KBM-7 (cell line): ENCODE measurements at regions not wholly inside any gene's neighbourhood (a gene's known extent, or its start where the extent isn't known, plus 50 kb on each side); places are given as distances from the start of the nearest gene placed in this dataset.
"Not testable (repeated sequence)": the region's sequence is repeated elsewhere in the genome, so short reads cannot be mapped to it uniquely, and the experiment has no call there.

ENCODE experiments used
- DNase-seq: peaks from one replicate; pipeline ENCODE4 v3.0.0-alpha.2; 2015
- in situ Hi-C: fragments of 300-500 bp; cut with MboI; formaldehyde crosslinking; loops from 2 replicates; pipeline ENCODE4 v1.14.3; 2020; ENCODE audit warnings: low sequenced_read_pairs, low pct_unique_long_range_greater_than_20kb, mixed read lengths

DNA sequence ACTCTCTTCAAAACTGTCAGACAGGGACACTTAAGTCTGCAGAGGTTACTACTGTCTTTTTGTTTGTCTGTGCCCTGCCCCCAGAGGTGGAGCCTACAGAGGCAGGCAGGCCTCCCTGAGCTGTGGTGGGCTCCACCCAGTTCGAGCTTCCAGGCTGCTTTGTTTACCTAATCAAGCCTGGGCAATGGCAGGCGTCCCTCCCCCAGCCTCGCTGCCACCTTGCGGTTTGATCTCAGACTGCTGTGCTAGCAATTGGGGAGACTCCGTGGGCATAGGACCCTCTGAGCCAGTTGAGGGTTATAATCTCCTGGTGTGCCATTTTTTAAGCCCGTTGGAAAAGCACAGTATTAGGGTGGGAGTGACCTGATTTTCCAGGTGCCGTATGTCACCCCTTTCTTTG is 253.7 kb downstream of the TMEM161B start:
- DNase-seq, in situ Hi-C loops: not testable (repeated sequence)

DNA sequence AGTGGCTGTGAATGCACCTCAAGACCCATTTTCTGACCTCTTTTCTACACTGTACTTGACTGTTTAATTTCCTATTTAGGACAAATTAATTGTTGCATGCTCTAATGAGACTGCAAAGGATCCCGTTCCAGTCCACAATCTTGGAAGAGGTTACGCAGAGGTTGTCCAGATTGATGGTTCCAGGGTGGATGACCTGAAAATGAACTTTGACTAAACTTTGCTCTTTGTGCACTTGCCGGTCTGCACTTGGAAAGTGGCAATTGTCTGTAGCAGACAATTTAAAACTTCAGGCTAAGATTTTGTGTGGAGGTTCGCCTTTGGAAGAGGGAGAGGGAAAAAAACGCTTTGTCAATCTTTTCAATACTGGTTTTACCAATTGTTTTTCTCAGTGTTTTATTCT is 267.8 kb downstream of the TMEM161B start:
- in situ Hi-C loops, result no loop called here
- DNase-seq, result no peak

DNA sequence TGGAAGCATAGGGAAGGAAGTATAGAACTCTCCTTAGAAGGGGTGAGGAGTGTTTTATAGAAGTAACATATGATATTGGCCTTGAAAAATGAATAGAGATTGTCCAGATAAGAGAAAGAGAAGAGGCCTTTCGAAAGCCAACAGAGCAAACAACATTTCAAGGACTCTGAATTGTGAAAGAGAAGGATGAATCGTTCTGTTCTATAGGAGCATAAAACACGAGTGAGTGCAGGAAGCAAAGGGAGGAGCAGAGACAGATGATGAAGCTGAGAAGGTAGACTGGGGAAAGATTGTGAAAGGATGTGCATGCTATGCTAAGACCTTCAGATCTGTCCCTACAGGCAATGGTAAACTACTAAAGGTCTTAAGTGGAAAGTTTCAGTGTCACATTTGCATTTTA is 271.0 kb downstream of the TMEM161B start:
- DNase-seq, result no peak
- in situ Hi-C loops, result no loop called here

DNA sequence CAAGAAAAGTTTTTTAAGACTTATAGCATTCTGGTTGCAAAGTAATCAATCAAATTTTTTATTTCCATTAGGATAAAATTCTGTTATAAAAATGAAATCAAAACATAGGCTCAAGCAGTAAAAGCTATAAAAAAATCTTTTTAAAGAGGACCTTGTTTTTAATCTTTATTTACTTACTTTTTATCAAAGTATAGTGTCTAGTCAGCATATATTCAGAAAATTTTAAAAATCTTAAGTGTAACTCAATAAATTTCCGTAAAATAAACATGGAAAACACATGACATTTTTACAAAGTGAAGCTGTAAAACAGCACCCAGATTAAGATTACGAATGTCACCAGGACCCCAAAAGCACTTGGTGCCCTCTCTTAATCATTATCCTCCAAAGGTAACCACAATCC is 302.4 kb downstream of the TMEM161B start:
- no peak for DNase-seq
- in situ Hi-C loops, result no loop called here

DNA sequence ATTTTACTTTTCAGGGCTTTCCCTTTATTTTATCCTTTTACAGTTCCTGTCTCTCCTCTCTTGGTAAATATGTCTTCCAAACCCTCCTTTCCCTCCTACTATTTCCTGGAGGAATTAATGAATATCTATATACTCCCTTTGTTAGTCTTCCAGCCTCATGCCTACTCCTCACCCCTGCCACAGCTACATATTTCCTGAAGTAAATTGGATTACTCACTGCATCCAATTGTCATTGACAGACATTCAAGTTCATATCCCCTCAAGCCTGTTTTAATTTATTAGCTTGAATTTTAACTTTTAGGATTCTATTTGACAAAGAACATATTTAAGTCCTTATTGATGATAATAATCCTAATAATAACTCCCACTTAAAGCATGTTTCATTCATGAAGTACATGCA is 314.5 kb downstream of the TMEM161B start:
- no peak for DNase-seq
- in situ Hi-C loops, result no loop called here

DNA sequence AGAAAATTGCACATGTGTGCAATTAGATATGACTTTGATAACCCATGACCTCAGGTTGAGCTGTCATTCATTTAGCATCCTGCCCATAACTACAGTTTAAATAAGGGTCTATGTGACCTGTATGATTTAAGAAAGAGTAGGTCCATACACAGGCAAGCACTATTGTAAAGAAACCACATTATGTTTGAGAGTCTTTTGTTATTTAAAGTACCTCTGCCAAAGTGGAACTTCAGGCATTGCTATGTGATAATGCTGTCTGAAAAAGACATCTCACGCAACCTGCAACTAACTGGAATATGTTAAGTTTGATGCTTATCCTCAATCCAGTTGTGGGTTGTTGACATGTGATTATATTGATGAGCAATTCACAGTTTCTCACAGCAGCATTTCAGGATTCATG is 317.0 kb downstream of the TMEM161B start:
- in situ Hi-C loops, result no loop called here
- DNase-seq, result no peak

DNA sequence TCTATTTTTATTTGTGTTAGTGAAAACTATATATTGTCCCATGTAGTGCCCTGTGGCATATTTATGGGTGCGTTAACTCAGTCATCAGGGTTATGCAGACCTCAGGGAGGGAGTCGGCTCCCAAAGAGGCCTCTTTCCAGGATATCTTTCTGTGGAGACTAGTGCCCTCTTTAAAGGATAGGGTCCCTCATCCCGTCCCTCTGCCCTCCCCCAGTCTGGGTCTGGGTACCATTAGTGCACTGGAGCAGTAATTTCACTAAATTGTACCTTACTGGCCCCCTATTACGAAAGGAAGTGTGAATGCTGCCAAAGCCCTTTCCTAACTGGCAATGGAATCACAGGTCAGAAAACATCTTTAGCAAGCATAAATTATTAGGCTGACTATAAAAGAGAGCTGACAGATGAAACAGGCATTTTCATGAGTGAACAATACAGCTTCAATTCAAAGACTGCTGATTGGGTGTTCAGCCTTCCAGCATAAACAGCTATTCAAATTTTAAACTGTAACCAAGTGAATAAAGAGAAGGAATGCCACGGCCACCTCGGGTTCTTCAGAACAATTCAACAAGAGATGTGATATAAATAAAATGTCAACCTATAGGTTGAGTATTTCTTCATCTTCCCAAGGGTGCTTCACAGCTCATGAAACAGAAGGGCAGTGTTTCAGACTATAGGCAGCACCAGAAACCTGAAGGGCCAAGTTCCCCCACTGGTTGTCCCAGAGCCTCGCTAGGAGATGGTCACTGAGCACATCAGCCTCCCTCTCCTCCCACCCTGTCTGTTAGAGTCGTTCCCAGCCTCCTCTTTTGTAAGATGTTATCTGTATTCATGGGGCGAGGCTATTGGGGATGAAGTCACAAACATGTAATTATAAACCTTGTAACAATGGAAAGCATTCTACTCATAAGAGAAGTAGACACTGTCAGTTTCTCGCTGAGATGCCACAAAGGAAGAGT is 318.7 kb downstream of the TMEM161B start:
- in situ Hi-C loops, result no loop called here
- DNase-seq, result no peak

DNA sequence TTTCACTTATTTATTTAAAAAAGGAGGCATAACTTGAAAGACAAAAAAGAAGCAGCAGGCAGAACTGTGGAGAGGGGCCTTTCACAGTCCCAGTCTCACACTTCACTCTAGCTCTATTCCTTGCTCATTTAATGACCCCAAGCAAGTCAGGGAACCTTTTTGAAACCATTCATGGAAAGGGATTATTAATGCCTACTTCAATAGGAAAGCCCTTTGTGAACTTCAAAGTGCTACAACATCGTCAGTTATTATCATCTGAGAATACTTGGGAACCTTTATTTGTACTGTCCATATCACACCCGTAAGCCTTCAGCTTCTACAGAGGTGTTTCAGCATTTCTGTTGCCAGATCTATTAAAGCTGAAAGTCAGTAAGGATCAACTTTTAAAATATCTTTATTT is 320.2 kb downstream of the TMEM161B start:
- in situ Hi-C loops, result no loop called here
- DNase-seq, result no peak

DNA sequence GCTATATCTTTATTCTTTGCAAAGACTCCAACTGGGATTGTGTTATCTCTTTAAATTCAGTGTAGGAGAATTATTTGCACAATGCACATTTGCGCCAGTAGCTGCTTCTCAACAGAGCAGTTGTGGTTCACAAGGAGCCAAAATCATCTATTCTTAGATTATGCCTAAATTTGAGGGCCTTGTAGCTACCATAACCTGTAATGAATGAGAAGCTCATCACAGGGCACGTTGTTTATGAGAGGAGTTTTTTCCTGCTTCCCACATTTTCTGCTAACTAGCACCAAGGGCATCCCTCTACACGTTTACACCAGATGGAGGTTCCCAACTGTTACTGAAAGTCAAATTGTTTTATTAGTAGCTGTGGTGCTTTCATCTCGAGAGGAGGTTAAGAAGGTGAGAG is 322.4 kb downstream of the TMEM161B start:
- in situ Hi-C loops, result no loop called here
- no peak for DNase-seq

DNA sequence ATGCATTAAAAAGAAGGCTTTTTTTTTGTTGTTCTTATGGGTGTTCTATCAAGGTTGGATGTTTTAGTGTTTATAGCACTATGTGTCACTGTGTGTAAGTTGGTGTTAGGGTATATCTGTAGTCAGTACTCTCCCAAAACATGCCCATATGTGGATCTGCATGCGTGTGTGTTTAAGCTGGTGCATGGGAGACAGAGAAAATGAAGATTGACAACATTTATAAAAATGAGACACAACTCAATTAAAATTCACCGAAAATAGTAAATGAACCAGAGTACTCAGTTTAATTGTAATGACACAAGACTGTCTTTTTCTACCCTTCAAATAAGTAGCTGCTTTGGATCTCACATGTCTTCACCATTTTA is 323.4 kb downstream of the TMEM161B start:
- in situ Hi-C loops, result no loop called here

DNA sequence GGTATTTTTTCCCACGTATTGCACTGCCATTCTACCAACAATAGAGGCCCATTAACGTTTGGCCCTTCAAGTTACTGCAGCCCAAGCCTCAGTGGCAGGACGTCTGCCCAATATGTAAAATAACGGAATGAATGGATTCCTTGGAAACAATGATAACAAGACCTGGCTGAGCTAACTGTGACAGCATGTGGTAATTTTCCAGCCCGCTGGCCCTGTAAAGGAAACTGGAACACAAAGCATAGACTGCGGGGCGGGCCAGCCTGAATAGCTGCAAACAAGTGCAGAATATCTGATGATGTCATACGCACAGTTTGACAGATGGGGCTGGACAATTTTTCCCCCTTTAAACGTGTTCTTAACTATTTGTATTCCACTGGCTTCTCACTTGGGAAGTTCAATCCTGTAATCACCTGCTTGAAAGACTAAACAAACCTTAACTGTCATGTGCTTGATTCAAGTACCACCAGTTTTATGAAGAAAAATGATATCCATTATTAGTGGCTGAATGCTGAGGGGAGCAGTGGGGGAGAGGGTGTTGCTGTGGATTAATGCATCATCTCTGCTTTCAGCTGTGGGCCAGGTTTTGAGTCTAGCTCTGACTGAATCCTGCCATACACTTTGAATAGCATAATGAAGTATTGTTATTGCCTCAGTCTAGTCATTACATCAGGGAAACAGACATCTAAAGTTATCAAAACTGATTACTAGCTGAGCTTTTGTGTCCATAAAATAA is 323.9 kb downstream of the TMEM161B start:
- no peak for DNase-seq
- in situ Hi-C loops, result no loop called here

More for the DNA sequence above, 323.4 kb downstream of the TMEM161B start:
- no peak for DNase-seq

DNA sequence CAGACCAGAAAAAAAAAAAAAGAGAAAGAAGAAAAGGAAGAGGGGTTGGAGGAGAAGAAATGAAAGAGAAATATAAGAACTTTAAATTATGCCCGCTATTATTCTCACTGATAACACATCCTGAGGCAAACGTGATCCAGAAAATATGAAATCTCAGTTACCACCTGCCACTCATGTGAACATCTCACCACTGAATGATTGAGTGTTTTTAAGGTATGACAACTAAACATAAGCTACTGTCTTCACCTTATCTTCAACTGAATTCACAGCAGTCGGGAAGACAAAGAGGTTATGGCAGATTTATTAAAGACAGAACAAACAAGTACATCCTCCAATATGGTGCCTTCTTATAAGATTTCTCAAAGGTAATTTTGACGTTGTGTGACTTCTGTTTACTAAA is 327.9 kb downstream of the TMEM161B start:
- DNase-seq, result no peak
- in situ Hi-C loops, result no loop called here

DNA sequence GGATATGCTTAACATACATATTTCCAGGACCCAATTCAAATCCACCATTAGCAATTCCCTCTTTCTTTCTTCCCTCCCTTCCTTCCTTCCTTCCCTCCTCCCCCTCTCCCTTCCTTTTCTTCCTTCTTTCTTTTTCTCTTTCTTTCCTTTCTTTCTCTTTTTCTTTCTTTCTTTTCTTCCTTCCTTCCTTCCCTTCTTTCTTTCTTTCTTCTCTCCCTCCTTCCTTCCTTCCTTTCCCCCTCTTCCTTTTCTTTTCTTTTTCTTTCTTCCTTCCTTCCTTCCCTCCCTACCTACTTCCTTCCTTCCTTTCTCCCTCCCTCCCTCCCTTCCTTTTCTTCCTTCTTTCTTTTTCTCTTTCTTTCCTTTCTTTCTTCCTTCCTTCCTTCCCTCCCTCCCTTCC is 332.0 kb downstream of the TMEM161B start:
- DNase-seq, result no peak
- in situ Hi-C loops, result no loop called here

DNA sequence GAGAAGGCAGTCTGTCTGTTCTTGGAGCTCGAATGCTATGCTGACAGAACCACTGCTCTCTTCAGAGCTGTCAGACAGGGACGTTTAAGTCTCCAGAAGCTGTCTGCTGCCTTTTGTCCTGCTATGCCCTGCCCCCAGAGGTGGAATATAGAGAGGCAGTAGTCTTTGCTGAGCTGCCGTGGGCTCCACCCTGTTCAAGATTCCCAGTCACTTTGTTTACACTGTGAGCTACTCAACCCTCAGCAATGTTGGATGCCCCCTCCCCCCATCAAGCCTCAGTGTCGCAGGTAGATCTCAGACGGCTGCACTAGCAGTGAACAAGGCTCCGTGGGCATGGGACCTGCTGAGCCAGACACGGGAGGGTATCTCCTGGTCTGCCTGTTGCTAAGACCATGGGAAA is 344.2 kb downstream of the TMEM161B start:
- no peak for DNase-seq
- in situ Hi-C loops, result no loop called here

DNA sequence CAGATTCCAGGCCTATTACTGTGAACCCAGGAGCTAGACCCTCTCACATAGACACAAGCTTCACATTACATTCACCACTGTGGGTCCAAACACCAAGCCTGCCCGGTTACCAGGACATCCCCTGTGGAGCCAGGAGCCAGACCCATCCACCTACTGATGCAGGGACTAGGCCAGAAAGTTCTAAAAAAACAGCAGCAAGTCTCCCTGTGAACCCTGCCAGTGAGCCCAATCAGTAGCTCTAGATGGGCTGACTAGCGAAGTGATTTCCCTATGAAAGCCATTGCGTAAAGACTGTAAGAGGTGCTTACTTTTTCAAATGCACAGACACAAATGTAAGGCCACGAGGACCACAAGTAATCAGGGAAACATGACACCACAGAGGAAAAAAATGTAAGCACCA is 352.3 kb downstream of the TMEM161B start:
- in situ Hi-C loops, result no loop called here
- DNase-seq, result no peak

DNA sequence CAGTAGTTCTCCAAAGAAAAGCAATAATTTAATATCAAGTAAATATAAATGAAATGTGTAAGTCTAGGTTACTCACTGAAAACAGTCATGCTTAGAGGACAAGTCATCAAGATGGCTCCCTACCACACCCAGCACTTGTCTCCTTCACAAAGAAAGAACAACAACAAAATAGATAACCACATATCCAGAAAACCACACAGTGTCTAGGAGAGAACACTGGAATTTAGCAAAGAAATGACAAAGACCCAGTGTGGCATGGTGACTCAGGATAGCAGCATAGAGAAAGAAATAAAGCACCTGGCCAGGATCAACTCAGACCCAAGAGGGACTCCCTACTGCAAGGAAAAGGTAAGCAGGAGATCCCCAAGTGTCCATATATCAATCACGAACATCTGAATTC is 356.2 kb downstream of the TMEM161B start:
- no peak for DNase-seq
- in situ Hi-C loops, result no loop called here

DNA sequence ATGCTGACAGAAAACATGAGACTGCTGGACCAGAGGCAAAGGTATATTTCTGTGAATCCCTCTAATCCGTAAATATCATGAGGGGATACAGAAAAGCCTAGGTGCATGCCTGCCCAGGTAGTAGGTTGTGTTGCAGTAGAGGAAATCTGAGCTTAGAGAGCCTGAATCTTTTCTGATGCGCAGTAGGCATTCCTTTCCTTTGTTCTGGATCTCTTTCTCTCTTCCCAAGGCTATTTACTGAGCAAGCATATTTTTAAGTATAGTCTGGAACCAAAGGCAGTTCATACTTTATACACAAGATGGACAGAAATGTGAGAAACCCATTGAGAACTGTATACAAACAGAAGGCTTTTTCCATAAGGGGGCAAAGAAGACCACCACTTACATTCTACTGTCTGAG is 359.3 kb downstream of the TMEM161B start:
- in situ Hi-C loops, result no loop called here
- no peak for DNase-seq

DNA sequence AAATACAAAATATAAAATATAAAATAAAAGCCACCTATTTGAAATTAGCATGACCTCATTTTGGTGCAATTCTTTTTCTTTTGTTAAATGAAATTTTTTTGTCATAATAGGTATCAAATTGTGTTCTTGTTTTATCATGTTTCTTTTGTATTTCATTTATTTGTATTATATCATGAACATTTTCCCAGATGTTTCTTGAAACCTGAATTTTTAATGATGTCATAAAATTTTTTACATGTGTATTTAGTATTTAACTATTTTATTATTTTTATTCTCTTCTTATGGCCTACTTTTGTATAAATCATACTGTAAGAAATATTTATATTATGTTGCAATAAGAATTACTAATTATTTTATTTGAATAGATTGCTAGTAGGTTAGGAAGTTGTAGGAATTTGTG is 361.7 kb downstream of the TMEM161B start:
- DNase-seq, result no peak
- in situ Hi-C loops, result no loop called here

DNA sequence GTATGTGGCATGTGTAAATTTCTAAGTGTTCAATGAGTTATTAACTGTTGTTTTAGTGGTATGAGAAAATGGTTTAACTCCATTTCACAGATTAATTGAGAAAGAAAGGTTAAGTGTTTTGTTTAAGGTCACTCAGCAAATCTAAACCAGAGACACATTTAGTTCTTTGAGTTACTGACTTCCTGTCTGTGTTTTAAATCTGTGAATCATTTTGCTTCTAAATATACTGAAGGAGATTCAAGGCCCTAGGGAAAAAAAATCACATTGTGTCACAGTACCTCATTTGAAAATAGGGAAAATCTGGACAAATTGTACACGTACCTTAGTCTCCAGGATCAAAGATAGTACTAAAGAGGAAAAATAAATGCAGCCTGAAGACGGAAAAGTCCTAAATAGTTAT is 368.2 kb downstream of the TMEM161B start:
- DNase-seq, result no peak
- in situ Hi-C loops, result no loop called here

DNA sequence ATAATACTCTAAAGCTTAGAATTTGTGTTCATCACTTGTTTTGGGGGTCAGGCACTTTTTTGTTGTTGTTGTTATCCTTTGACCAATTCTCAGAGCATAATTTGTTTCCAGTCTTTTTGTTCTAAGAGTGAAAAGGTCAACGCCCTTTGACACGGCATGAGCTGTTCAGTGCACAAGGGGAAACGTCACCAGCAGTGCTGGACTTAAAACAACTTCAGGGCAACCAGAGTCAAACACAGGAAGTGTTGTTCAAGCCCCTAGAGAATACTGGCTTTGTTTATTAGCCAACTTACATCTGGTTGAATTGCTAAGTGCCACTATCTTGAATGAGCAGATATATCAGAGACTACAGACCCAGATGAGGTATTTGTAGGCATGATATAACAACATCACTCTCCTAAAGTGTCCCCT is 368.9 kb downstream of the TMEM161B start:
- no peak for DNase-seq
- in situ Hi-C loops, result no loop called here
